ENCODE measurements at regions not wholly inside any gene's neighbourhood (a gene's known extent, or its start where the extent isn't known, plus 50 kb on each side); places are given as distances from the start of the nearest gene placed in this dataset.

- Histone ChIP-seq H3K4me2 (replicated peaks; ENCODE audit: extremely low read depth, low read length, poor library complexity, severe bottlenecking) (no peak overlapping the region), H3K9ac (ENCODE audit: insufficient read depth, low read length, poor library complexity, severe bottlenecking) (no peak overlapping the region), H3K4me3 (replicated peaks in 1 of 3; ENCODE audit: low read depth in 2 of 3, low read length in 3 of 3) (no peak overlapping the region), H3K27me3 (ENCODE audit: control insufficient read depth in 2 of 2, insufficient read depth in 2 of 2, low read length in 2 of 2) (no peaks in the 10 kb centered on the region), H3K36me3 (replicated peaks in 1 of 2; ENCODE audit: control insufficient read depth in 1 of 2, insufficient read depth in 2 of 2, low read length in 2 of 2) (no peaks in the 10 kb centered on the region), H3K27ac (ENCODE audit: low read depth in 1 of 2, low read length in 2 of 2) (no peak overlapping the region), H2AFZ (ENCODE audit: insufficient read depth, low read depth, low read length, poor library complexity, severe bottlenecking) (no peak overlapping the region), H3K9me3 (replicated peaks in 1 of 2; ENCODE audit: control insufficient read depth in 1 of 2, insufficient read depth in 1 of 2, low read length in 2 of 2) (no peaks in the 10 kb centered on the region), H3K79me2 (ENCODE audit: insufficient read depth, low read length) (no peaks in the 10 kb centered on the region), H3K4me1 (ENCODE audit: control insufficient read depth in 1 of 2, insufficient read depth in 2 of 2, low read length in 2 of 2) (no peaks in the 10 kb centered on the region), H4K20me1 (ENCODE audit: insufficient read depth, low read length) (no peaks in the 10 kb centered on the region)
- 75% methylated on average over 1 of the region's 5 CpGs for WGBS (ENCODE audit: insufficient coverage)
- Mint-ChIP-seq H3K27me3 (ENCODE audit: low read depth in 3 of 3) (peaks cover 15 to 26% (median 17%) of the 10 kb centered on the region in 3 donors), H3K9me3 (no peaks in the 10 kb centered on the region), H3K36me3 (no peaks in the 10 kb centered on the region), H3K4me3 (no peak overlapping the region), H3K4me1 (no peaks in the 10 kb centered on the region), H3K27ac (no peak overlapping the region)
- intact Hi-C loops (cut with micrococcal nuclease) = no loop called here
- TF ChIP-seq CTCF (IDR thresholded peaks at IDR 0.05) = no peak
- DNase-seq = no peak
Observed at GRCh38 chr1:157203166-157203565, 65.0 kb upstream of the ETV3 start.

GRCh38 chr1:157202331-157202730, 64.1 kb upstream of the ETV3 start:
- no peak for TF ChIP-seq CTCF (IDR thresholded peaks at IDR 0.05)
- Histone ChIP-seq H3K79me2 (ENCODE audit: insufficient read depth, low read length) (no peaks in the 10 kb centered on the region), H2AFZ (ENCODE audit: insufficient read depth, low read depth, low read length, poor library complexity, severe bottlenecking) (no peak overlapping the region), H3K4me3 (replicated peaks in 1 of 3; ENCODE audit: low read depth in 2 of 3, low read length in 3 of 3) (no peak overlapping the region), H3K27me3 (ENCODE audit: control insufficient read depth in 2 of 2, insufficient read depth in 2 of 2, low read length in 2 of 2) (no peaks in the 10 kb centered on the region), H3K36me3 (replicated peaks in 1 of 2; ENCODE audit: control insufficient read depth in 1 of 2, insufficient read depth in 2 of 2, low read length in 2 of 2) (no peaks in the 10 kb centered on the region), H3K9ac (ENCODE audit: insufficient read depth, low read length, poor library complexity, severe bottlenecking) (no peak overlapping the region), H3K4me1 (ENCODE audit: control insufficient read depth in 1 of 2, insufficient read depth in 2 of 2, low read length in 2 of 2) (no peaks in the 10 kb centered on the region), H4K20me1 (ENCODE audit: insufficient read depth, low read length) (no peaks in the 10 kb centered on the region), H3K9me3 (replicated peaks in 1 of 2; ENCODE audit: control insufficient read depth in 1 of 2, insufficient read depth in 1 of 2, low read length in 2 of 2) (no peaks in the 10 kb centered on the region), H3K4me2 (replicated peaks; ENCODE audit: extremely low read depth, low read length, poor library complexity, severe bottlenecking) (no peak overlapping the region), H3K27ac (ENCODE audit: low read depth in 1 of 2, low read length in 2 of 2) (no peak overlapping the region)
- no peaks in the 10 kb centered on the region for H3K36me3 Mint-ChIP-seq
- H3K9me3 Mint-ChIP-seq = no peaks in the 10 kb centered on the region
- WGBS (ENCODE audit: insufficient coverage) = 100% methylated on average over 2 of the region's 5 CpGs
- no peak overlapping the region for H3K27ac Mint-ChIP-seq
- intact Hi-C loops (cut with micrococcal nuclease) = no loop called here
- no peaks in the 10 kb centered on the region for H3K4me1 Mint-ChIP-seq
- H3K27me3 Mint-ChIP-seq (ENCODE audit: low read depth in 3 of 3) = peaks cover 15 to 29% (median 16%) of the 10 kb centered on the region in 3 donors
- H3K4me3 Mint-ChIP-seq = no peak overlapping the region
- no peak for DNase-seq

Data from CD14-positive monocyte (primary cell).